ENCODE measurements at regions not wholly inside any gene's neighbourhood (a gene's known extent, or its start where the extent isn't known, plus 50 kb on each side); places are given as distances from the start of the nearest gene placed in this dataset.

GRCh38 chr13:107964395-107964794 is 250.9 kb downstream of the LIG4 start:
- Histone ChIP-seq H3K27me3 (ENCODE audit: insufficient read depth, low read length) (no peaks in the 10 kb centered on the region), H2BK12ac (ENCODE audit: insufficient read length, low read depth, low read length) (no peak overlapping the region), H3K79me2 (ENCODE audit: insufficient read depth, low read length) (no peaks in the 10 kb centered on the region), H2AK5ac (ENCODE audit: insufficient read length, low read length) (no peak overlapping the region), H3K9me3 (ENCODE audit: control insufficient read depth, low read depth, low read length) (no peaks in the 10 kb centered on the region), H4K20me1 (ENCODE audit: control insufficient read depth, insufficient read depth, insufficient read length) (no peaks in the 10 kb centered on the region), H3K4me2 (ENCODE audit: insufficient read depth, insufficient read length, low read length) (no peak overlapping the region), H4K91ac (ENCODE audit: insufficient read length, low read depth, low read length) (no peak overlapping the region), H2BK15ac (ENCODE audit: low read depth, low read length) (no peak overlapping the region), H3T11ph (ENCODE audit: low read length) (no peak overlapping the region), H3K79me1 (ENCODE audit: insufficient read depth, low read depth, low read length, poor library complexity, severe bottlenecking) (no peaks in the 10 kb centered on the region), H3K14ac (ENCODE audit: insufficient read depth, low read length) (no peak overlapping the region), H3K4me1 (ENCODE audit: insufficient read depth, low read length) (no peaks in the 10 kb centered on the region), H3K4ac (ENCODE audit: low read depth, low read length) (no peak overlapping the region), H3K18ac (ENCODE audit: insufficient read length, low read depth, low read length) (no peak overlapping the region), H3K23ac (ENCODE audit: insufficient read length, low read depth, low read length) (no peak overlapping the region), H2BK20ac (ENCODE audit: low read depth, low read length, poor library complexity, severe bottlenecking) (no peak overlapping the region), H2BK120ac (ENCODE audit: low read depth, low read length, poor library complexity, severe bottlenecking) (no peak overlapping the region), H2AFZ (ENCODE audit: low read length) (no peak overlapping the region), H2BK5ac (ENCODE audit: insufficient read length, low read length) (no peak overlapping the region), H3K56ac (ENCODE audit: insufficient read length, low read depth, low read length) (no peak overlapping the region), H3K27ac (ENCODE audit: insufficient read length, low read depth, low read length) (no peak overlapping the region), H3K9ac (ENCODE audit: extremely low read depth, insufficient read length, low read length) (no peak overlapping the region), H4K5ac (ENCODE audit: insufficient read length, low read depth, low read length) (no peak overlapping the region), H3K23me2 (ENCODE audit: insufficient read length, low read depth, low read length, poor library complexity, severe bottlenecking) (no peaks in the 10 kb centered on the region), H4K8ac (replicated peaks; ENCODE audit: insufficient read length, low read depth, low read length) (no peak overlapping the region)
- Mint-ChIP-seq H3K27ac (no peak overlapping the region), H3K9me3 (peaks cover 2 to 5% of the 10 kb centered on the region in 2 experiments; a peak in 4 of 5 replicates), H3K4me3 (no peak overlapping the region), H3K36me3 (ENCODE audit: insufficient read depth in 1 of 3, low read depth in 3 of 3) (peaks cover 0 to 9% (median 0%) of the 10 kb centered on the region in 3 experiments; a peak in 1 of 7 replicates), H3K27me3 (ENCODE audit: low read depth) (no peaks in the 10 kb centered on the region), H3K4me1 (peaks cover 8 to 15% of the 10 kb centered on the region in 2 experiments)
- no CpG with 5 or more reads among the region's 5 CpGs for WGBS (ENCODE audit: extremely low coverage, insufficient read length, low lambda C conversion rate)
- DNase-seq, result no peak
- no peak for TF ChIP-seq CTCF (conservative IDR thresholded peaks at IDR 0.05)

Measured in H9 (cell line).